Breast epithelium (tissue), 4 donors: ENCODE measurements at regions not wholly inside any gene's neighbourhood (a gene's known extent, or its start where the extent isn't known, plus 50 kb on each side); places are given as distances from the start of the nearest gene placed in this dataset.

Experiments used
- DNase-seq, 2 donors: peaks; one replicate each; pipeline ENCODE4 v3.0.0-alpha.2; 2019; ENCODE audit warnings: low spot score in 2 of 2
- H3K27ac ChIP-seq, 2 donors: fragments of 200-600 bp; sonication (generic) in 1 of 2; one replicate each; pipeline ENCODE4 v1.5.1; 2016 to 2019; ENCODE audit warnings: mild to moderate bottlenecking in 1 of 2
- H3K27me3 ChIP-seq, 2 donors: fragments of 200-600 bp; sonication (generic) in 1 of 2; one replicate each; pipeline versions ENCODE4 v1.5.1 to v1.6.0; 2017 to 2019; ENCODE audit warnings: control low read depth in 1 of 2, mild to moderate bottlenecking in 1 of 2
- H3K36me3 ChIP-seq: fragments of 200-600 bp; one replicate; pipeline ENCODE4 v1.5.1; 2019
- H3K4me1 ChIP-seq, 2 donors: fragments of 200-600 bp; sonication (generic); one replicate each; pipeline ENCODE4 v1.5.1; 2016 to 2019; ENCODE audit warnings: control low read depth in 1 of 2
- H3K4me3 ChIP-seq, 3 donors: fragments of 200-600 bp; sonication (generic); 1 replicate in 2 of 3; 2 replicates in 1 of 3; pipeline ENCODE4 v1.5.1; 2016 to 2019; ENCODE audit warnings: mild to moderate bottlenecking in 3 of 3, moderate library complexity in 2 of 3
- H3K9me3 ChIP-seq, 2 donors: fragments of 200-600 bp; sonication (generic) in 1 of 2; one replicate each; pipeline ENCODE4 v1.5.1; 2016 to 2019; ENCODE audit warnings: control low read depth in 1 of 2
- CTCF ChIP-seq, 3 donors: fragments of 450-650 bp; IDR thresholded peaks; one replicate each; pipeline ENCODE4 v1.5.1; 2016 to 2017; ENCODE audit warnings: antibody characterized with exemption in 3 of 3, mild to moderate bottlenecking in 3 of 3, moderate library complexity in 3 of 3
- POLR2A ChIP-seq: fragments of 450-650 bp; IDR thresholded peaks from one replicate; pipeline ENCODE4 v1.6.1; 2016; ENCODE audit warnings: antibody characterized with exemption, mild to moderate bottlenecking, moderate library complexity
- POLR2AphosphoS5 ChIP-seq, 3 donors: sonication (generic); formaldehyde crosslinking; IDR thresholded peaks; one replicate each; pipeline ENCODE4 v1.6.1; 2017; ENCODE audit warnings: antibody characterized with exemption in 3 of 3
- intact Hi-C: fragments of 100-400 bp; cut with DNase I; formaldehyde crosslinking; loops from one replicate; pipeline ENCODE4 v1.15.1; 2023; ENCODE audit warnings: low total_unique reads

- TF ChIP-seq POLR2AphosphoS5 (IDR thresholded peaks at IDR 0.05) (no peak), CTCF (IDR thresholded peaks at IDR 0.05) (no peak), POLR2A (no peak)
- H3K4me1 ChIP-seq = no peaks in the 10 kb centered on the region
- no peaks in the 10 kb centered on the region for H3K36me3 ChIP-seq
- H3K27ac ChIP-seq = no peak overlapping the region
- no peak for DNase-seq
- intact Hi-C loops = no loop called here
- H3K9me3 ChIP-seq = no peaks in the 10 kb centered on the region
- H3K4me3 ChIP-seq = no peak overlapping the region
- no peaks in the 10 kb centered on the region for H3K27me3 ChIP-seq
These were observed 321.9 kb upstream of the RASGRP1 start for GRCh38 chr15:38886315-38887163.

DNA sequence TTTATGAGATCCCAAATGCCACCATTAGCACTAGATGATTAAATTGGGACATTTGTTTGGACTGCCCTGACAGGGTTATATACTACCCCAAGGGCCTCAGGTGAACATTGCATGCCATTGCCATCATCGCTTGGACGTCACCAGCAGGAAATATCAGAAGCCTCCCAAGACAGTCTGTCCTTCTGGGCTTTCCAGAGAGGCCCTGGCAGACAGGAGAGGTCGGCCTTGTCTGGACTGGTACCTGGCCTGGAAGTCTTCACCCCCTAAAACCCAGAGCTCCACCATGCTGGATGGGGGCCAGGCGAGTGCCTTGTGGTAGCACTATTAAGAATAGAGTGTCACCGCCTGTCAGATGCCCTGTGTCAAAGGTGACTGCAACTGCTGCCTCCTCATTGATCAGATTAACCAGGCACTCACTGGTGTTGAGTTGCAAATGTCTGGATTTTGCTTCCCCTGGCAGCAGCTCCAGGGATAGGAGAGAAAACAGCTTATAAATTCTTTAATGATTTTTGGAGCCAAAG, 324.1 kb upstream of the RASGRP1 start:
- DNase-seq = peak in 1 of 2 donors; percentile 77
- Histone ChIP-seq H3K36me3 (no peaks in the 10 kb centered on the region), H3K4me3 (no peak overlapping the region), H3K9me3 (no peaks in the 10 kb centered on the region), H3K4me1 (no peaks in the 10 kb centered on the region), H3K27ac (peak overlapping the region; percentile 39 to 54), H3K27me3 (no peaks in the 10 kb centered on the region)
- TF ChIP-seq CTCF (IDR thresholded peaks at IDR 0.05) = no peak
- TF ChIP-seq POLR2A = no peak
- TF ChIP-seq POLR2AphosphoS5 (IDR thresholded peaks at IDR 0.05) = no peak
- intact Hi-C loops = no loop called here

DNA sequence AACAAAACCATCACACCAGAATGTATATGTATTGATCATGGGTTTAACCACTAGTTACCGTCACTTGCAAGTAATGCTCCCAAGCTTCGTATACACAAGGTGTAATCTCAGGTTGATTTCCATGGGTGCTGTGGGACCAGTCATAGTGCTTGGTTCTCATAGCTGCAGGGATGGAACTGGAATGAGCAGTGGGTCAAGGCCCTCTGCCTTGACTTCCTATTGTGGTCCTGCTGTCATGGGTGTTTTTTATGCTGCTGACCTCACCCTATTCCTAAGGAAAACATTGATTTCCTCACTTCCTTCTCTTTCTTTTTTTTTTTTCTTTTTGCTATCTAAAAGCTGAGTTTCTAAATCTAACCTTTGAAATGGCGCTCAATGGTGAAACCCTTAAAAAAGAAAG, 325.6 kb upstream of the RASGRP1 start:
- Histone ChIP-seq H3K9me3 (no peaks in the 10 kb centered on the region), H3K36me3 (no peaks in the 10 kb centered on the region), H3K27me3 (no peaks in the 10 kb centered on the region), H3K4me3 (no peak overlapping the region), H3K27ac (no peak overlapping the region), H3K4me1 (no peaks in the 10 kb centered on the region)
- no peak for DNase-seq
- intact Hi-C loops = no loop called here
- TF ChIP-seq CTCF (IDR thresholded peaks at IDR 0.05) (no peak), POLR2A (no peak), POLR2AphosphoS5 (IDR thresholded peaks at IDR 0.05) (no peak)

DNA sequence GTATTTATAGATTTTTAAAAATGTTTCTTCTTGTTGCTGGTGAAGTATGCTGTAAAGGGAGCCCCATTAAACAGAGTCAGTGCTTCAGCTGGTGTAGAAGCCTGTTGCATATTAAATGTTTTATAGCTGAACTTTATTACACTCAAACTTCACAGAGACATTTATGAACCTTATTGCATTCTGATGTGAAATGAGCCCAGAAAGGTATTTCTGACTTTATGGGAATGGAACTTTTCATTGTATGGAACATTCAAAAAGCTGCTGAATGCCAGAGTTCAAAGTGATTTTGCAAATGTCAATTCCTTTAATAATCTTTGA, 329.3 kb upstream of the RASGRP1 start:
- Histone ChIP-seq H3K36me3 (no peaks in the 10 kb centered on the region), H3K27me3 (no peaks in the 10 kb centered on the region), H3K27ac (no peak overlapping the region), H3K4me1 (no peaks in the 10 kb centered on the region), H3K4me3 (no peak overlapping the region), H3K9me3 (no peaks in the 10 kb centered on the region)
- intact Hi-C loops = no loop called here
- TF ChIP-seq POLR2AphosphoS5 (IDR thresholded peaks at IDR 0.05) (no peak), POLR2A (no peak), CTCF (IDR thresholded peaks at IDR 0.05) (no peak)
- no peak for DNase-seq

DNA sequence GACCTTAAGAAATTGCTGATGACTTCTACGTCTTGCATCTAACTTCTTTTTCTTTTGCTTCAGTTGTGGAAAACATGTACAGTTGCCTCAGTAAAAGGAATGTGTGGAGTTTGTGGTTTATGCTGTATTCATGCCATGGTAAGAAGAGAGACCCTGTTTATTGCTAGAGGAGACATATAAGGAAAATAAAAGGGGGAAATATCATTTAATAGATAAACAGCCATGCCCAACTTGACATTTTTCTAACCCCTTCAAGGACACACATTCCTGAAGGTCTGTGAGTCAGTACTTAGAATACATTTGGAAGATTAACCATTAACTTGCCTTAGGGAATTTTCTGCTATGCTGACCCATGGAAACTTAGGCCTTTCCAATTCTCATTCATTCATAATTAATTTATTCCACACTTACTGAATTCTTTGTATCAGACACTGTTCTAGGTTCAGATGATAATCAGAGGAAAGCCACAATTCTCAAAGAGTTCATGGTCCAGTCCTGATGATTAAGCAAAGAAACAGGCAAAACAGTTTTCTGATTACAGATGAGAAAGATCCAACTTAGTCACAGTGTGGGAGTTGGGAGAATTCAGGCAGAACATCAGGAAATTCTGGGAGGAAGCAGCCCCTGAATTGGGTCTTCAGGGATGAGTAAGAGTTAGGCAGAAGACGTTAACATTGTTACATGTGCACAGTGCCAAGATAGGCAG, 329.8 kb upstream of the RASGRP1 start:
- DNase-seq = no peak
- H3K27ac ChIP-seq = no peak overlapping the region
- H3K4me1 ChIP-seq = no peaks in the 10 kb centered on the region
- intact Hi-C loops = no loop called here
- no peaks in the 10 kb centered on the region for H3K9me3 ChIP-seq
- H3K4me3 ChIP-seq = no peak overlapping the region
- no peaks in the 10 kb centered on the region for H3K27me3 ChIP-seq
- no peaks in the 10 kb centered on the region for H3K36me3 ChIP-seq
- no peak for TF ChIP-seq POLR2A
- TF ChIP-seq CTCF (IDR thresholded peaks at IDR 0.05) = no peak
- TF ChIP-seq POLR2AphosphoS5 (IDR thresholded peaks at IDR 0.05) = no peak
